ENCODE measurements at regions not wholly inside any gene's neighbourhood (a gene's known extent, or its start where the extent isn't known, plus 50 kb on each side); places are given as distances from the start of the nearest gene placed in this dataset.

DNA sequence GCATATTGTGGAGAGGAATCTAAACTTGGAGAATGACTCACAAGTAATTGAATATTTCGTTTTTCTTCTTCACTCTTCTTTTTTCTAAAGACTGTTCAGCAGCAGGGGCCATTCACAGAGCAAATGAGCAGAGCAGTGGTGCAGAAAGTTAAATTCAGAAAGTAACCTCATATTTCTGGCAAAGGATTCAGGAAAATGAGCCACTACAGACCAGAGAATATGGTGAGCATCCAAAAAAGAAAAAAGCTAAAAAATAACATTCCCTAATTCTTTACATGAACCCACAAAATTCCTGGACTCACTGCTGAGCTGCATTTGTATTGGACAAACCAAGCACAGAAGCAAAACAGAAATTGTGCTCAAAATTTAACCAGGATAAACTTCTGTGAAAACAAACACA lies 1486.8 kb upstream of the C9orf72 start:
- TF ChIP-seq, protein P1, sequence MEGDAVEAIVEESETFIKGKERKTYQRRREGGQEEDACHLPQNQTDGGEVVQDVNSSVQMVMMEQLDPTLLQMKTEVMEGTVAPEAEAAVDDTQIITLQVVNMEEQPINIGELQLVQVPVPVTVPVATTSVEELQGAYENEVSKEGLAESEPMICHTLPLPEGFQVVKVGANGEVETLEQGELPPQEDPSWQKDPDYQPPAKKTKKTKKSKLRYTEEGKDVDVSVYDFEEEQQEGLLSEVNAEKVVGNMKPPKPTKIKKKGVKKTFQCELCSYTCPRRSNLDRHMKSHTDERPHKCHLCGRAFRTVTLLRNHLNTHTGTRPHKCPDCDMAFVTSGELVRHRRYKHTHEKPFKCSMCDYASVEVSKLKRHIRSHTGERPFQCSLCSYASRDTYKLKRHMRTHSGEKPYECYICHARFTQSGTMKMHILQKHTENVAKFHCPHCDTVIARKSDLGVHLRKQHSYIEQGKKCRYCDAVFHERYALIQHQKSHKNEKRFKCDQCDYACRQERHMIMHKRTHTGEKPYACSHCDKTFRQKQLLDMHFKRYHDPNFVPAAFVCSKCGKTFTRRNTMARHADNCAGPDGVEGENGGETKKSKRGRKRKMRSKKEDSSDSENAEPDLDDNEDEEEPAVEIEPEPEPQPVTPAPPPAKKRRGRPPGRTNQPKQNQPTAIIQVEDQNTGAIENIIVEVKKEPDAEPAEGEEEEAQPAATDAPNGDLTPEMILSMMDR (conservative IDR thresholded peaks at IDR 0.05; ENCODE audit: low read length) = no peak
- TF ChIP-seq EZH2phosphoT487 (IDR thresholded peaks at IDR 0.05; ENCODE audit: borderline replicate concordance) = no peak

Measured in Loucy (cell line).